ENCODE measurements at regions not wholly inside any gene's neighbourhood (a gene's known extent, or its start where the extent isn't known, plus 50 kb on each side); places are given as distances from the start of the nearest gene placed in this dataset.

DNA sequence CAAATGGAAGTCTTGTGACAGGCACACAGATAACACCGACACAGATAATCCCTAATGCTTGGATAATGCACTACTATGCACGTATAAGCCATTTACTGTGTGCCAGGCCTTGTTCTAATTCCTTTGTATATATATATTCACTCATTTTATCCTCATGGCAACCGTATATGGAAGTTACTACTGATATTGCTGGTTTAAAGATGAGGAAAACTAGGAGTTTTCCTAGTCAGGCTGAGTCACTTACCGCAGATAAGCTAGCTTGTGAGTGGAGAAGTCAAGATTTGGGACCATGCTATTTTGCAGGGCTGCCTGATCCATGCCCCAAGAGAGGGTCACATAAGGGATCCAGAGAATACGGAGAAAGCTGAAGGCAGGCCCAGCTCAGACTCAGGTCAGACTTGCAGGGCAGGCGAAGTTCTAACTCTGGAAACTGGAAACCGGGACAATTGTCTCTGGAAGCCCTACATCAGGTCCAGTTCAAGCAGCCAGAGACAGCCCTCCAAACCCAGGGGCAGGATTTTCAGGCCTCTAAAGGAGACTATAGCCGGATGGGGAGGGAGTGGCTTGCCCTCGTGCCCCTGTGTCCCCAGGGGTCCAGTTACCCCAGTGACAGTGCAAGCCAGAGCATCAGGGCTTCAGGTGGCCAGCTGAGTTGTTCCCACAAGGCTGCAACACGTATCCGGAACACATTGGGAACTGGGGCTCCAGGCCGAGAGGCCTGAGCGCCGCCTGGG is 534.8 kb downstream of the INSC start:
- DNase-seq (ENCODE audit: low spot score), result no peak
- Histone ChIP-seq H3K9me3 (no peaks in the 10 kb centered on the region), H3K4me3 (no peak overlapping the region), H3K27me3 (replicated peaks; ENCODE audit: insufficient read depth) (no peaks in the 10 kb centered on the region), H3K36me3 (no peaks in the 10 kb centered on the region), H3K27ac (peak overlapping the region; percentile 40 to 79), H3K4me1 (replicated peaks) (no peaks in the 10 kb centered on the region)
- WGBS, result 93% methylated on average over 8 of the region's 14 CpGs
- intact Hi-C loops (cut with DNase I), result loop anchor here (2.0 to 10.0 kb wide), 3 partner anchors 322 to 957 kb away; no protein-coding TSS in a partner anchor
- TF ChIP-seq POLR2A (IDR thresholded peaks at IDR 0.05) (no peak), POLR2AphosphoS5 (IDR thresholded peaks at IDR 0.05) (no peak)
- TF ChIP-seq, protein P1, sequence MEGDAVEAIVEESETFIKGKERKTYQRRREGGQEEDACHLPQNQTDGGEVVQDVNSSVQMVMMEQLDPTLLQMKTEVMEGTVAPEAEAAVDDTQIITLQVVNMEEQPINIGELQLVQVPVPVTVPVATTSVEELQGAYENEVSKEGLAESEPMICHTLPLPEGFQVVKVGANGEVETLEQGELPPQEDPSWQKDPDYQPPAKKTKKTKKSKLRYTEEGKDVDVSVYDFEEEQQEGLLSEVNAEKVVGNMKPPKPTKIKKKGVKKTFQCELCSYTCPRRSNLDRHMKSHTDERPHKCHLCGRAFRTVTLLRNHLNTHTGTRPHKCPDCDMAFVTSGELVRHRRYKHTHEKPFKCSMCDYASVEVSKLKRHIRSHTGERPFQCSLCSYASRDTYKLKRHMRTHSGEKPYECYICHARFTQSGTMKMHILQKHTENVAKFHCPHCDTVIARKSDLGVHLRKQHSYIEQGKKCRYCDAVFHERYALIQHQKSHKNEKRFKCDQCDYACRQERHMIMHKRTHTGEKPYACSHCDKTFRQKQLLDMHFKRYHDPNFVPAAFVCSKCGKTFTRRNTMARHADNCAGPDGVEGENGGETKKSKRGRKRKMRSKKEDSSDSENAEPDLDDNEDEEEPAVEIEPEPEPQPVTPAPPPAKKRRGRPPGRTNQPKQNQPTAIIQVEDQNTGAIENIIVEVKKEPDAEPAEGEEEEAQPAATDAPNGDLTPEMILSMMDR (IDR thresholded peaks at IDR 0.05), result no peak

DNA sequence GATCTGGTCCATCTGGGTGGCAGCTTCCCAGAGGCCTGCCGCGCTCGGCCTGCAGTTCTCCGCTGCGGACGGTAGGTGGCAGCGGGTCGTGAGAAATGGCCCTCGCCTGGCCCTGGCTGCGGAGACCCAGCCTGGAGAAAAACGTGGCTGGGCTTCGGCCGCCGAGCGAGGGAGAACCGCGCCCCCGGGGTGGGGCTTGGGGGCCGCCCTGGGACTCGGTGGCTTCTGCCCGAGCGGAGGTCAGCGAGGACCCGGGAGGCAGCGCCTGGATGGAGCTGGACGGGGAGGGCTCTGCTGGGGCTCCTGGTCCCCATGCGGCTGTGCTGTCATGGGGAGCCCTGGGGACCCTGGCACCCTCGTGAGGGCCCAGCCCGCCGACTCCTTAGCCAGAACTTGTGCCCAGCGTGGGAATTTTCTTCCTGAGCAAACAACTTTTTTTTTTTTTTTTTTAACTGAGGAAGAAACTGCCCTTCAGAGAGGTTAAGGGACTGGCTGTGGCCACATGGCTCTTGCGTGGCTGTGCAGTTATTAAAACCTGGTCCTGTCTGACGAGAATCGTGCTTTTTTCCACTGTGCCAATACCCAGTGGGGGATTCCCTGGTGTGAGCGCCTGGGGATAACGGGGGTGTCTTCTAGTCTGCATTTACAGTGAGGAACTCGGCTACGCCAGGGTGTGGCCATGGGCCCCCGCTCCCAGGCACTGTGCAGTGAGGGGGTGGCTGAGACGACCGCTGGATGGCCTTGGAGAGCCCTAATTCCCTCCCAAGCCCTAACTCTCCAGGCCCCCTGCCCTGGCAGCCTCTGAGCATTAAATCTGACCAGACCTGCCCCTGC is 535.6 kb downstream of the INSC start:
- Histone ChIP-seq H3K36me3 (no peaks in the 10 kb centered on the region), H3K4me3 (peak overlapping the region; percentile 22 to 34), H3K27me3 (replicated peaks; ENCODE audit: insufficient read depth) (no peaks in the 10 kb centered on the region), H3K9me3 (no peaks in the 10 kb centered on the region), H3K27ac (peak overlapping the region; percentile 71 to 79), H3K4me1 (replicated peaks) (no peaks in the 10 kb centered on the region)
- intact Hi-C loops (cut with DNase I), result loop anchor here (2.0 to 10.0 kb wide), 2 partner anchors 334 to 956 kb away; no protein-coding TSS in a partner anchor
- 10% methylated on average over 29 of the region's 41 CpGs for WGBS
- TF ChIP-seq, protein P1 (IDR thresholded peaks at IDR 0.05), result peak; percentile 94 to 99 (median 98)
- no peak for TF ChIP-seq POLR2A (IDR thresholded peaks at IDR 0.05)
- TF ChIP-seq POLR2AphosphoS5 (IDR thresholded peaks at IDR 0.05), result peak; percentile 73
- peak; percentile 89 for DNase-seq (ENCODE audit: low spot score)

DNA sequence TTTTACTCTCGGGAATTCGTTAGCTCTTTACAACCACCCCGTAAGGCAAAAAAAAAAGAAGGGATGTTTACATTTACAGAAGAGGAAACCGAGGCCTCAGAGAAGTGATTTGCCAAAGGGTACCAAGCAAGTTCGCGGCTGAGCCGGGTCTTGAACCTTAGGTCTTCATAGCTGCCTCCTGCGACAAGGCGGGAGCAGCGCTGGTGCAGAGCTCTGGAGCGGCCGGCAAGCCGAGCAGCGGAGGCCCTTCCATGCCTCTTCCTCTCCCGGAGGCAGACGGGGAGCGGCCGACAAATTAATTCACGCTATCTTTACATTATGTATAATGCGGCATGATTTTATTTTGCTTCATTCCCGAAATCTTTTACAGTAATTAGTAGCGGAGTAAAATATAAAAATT is 536.3 kb downstream of the INSC start:
- Histone ChIP-seq H3K27ac (no peak overlapping the region), H3K4me3 (no peak overlapping the region), H3K36me3 (no peaks in the 10 kb centered on the region), H3K27me3 (replicated peaks; ENCODE audit: insufficient read depth) (no peaks in the 10 kb centered on the region), H3K9me3 (no peaks in the 10 kb centered on the region), H3K4me1 (replicated peaks) (no peaks in the 10 kb centered on the region)
- TF ChIP-seq, protein P1 (IDR thresholded peaks at IDR 0.05), result no peak
- TF ChIP-seq POLR2AphosphoS5 (IDR thresholded peaks at IDR 0.05), result no peak
- no peak for TF ChIP-seq POLR2A (IDR thresholded peaks at IDR 0.05)
- intact Hi-C loops (cut with DNase I), result loop anchor here (2.0 to 10.0 kb wide), 2 partner anchors 334 to 956 kb away; no protein-coding TSS in a partner anchor
- WGBS, result 88% methylated on average over 22 of the region's 22 CpGs
- no peak for DNase-seq (ENCODE audit: low spot score)

DNA sequence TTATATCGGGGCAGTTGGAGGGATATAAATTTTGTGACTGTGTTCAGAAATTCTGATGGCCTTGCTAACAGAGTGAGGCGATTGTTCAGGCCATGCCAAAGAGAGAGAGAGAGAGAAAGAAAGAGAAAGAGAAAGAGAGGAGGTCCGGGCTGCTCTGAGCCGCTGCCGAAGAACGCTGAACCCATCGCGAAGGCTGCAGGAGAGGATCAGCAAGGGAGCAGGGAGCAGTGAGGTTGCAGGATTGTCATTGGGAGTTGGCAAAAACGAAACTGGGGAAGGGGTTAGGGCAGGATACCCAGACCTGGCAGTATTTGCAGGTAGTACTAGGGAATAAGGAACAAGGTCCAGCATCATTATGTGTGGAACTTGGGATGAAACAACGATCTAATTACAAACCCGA is 537.1 kb downstream of the INSC start:
- no peak overlapping the region for H3K27ac ChIP-seq
- intact Hi-C loops (cut with DNase I), result loop anchor here (2.0 to 10.0 kb wide), 3 partner anchors 333 to 961 kb away; no protein-coding TSS in a partner anchor
- H3K4me3 ChIP-seq, result no peak overlapping the region

More for the DNA sequence above, 537.1 kb downstream of the INSC start:
- Histone ChIP-seq H3K27me3 (replicated peaks; ENCODE audit: insufficient read depth) (no peaks in the 10 kb centered on the region), H3K36me3 (no peaks in the 10 kb centered on the region), H3K4me1 (replicated peaks) (no peaks in the 10 kb centered on the region), H3K9me3 (no peaks in the 10 kb centered on the region)
- no peak for TF ChIP-seq POLR2AphosphoS5 (IDR thresholded peaks at IDR 0.05)
- TF ChIP-seq, protein P1 (IDR thresholded peaks at IDR 0.05), result no peak
- TF ChIP-seq POLR2A (IDR thresholded peaks at IDR 0.05), result no peak
- no peak for DNase-seq (ENCODE audit: low spot score)
- WGBS, result 73% methylated on average over 11 of the region's 11 CpGs
